Liver (tissue), 3 donors: ENCODE measurements at regions not wholly inside any gene's neighbourhood (a gene's known extent, or its start where the extent isn't known, plus 50 kb on each side); places are given as distances from the start of the nearest gene placed in this dataset.
"Not testable (repeated sequence)": the region's sequence is repeated elsewhere in the genome, so short reads cannot be mapped to it uniquely, and the experiment has no call there.

ENCODE experiments used
- ATF3 ChIP-seq: IDR thresholded peaks from 2 replicates; pipeline ENCODE4 v1.6.1; 2016; ENCODE audit warnings: antibody characterized with exemption
- CTCF ChIP-seq: fragments of 150-350 bp; IDR thresholded peaks from 2 replicates; pipeline ENCODE4 v1.5.1; 2017; ENCODE audit warnings: improper control_type of control experiment, low read depth, low read length; ENCODE audit not compliant: missing input control
- GABPA ChIP-seq, 2 donors: IDR thresholded peaks in 1 of 2; conservative IDR thresholded peaks in 1 of 2; 2 replicates each; pipeline ENCODE4 v1.6.1; 2016; ENCODE audit warnings: antibody characterized with exemption in 2 of 2, mild to moderate bottlenecking in 1 of 2, moderate library complexity in 1 of 2
- JUND ChIP-seq, 2 donors: IDR thresholded peaks; 2 replicates each; pipeline ENCODE4 v1.6.1; 2016; ENCODE audit warnings: antibody characterized with exemption in 2 of 2
- MAX ChIP-seq: IDR thresholded peaks from 2 replicates; pipeline ENCODE4 v1.6.1; 2016; ENCODE audit warnings: antibody characterized with exemption
- RAD21 ChIP-seq, 2 donors: IDR thresholded peaks; 2 replicates each; pipeline ENCODE4 v1.6.1; 2016; ENCODE audit warnings: antibody characterized with exemption in 2 of 2, mild to moderate bottlenecking in 2 of 2
- REST ChIP-seq: IDR thresholded peaks from 2 replicates; pipeline ENCODE4 v1.6.1; 2016; ENCODE audit warnings: antibody characterized with exemption, mild to moderate bottlenecking
- ZBTB33 ChIP-seq: IDR thresholded peaks from 2 replicates; pipeline ENCODE4 v1.6.1; 2016; ENCODE audit warnings: antibody characterized with exemption
- donor health status: healthy.
- donor health status: healthy.

GRCh38 chr4:150016621-150017020 is 61.6 kb upstream of the DCLK2 start:
- not testable (repeated sequence) for TF ChIP-seq MAX; CTCF; ZBTB33; RAD21 (IDR thresholded peaks at IDR 0.05); ATF3; REST; JUND (IDR thresholded peaks at IDR 0.05); GABPA (IDR thresholded peaks at IDR 0.05 in 1 of 2, conservative IDR thresholded peaks at IDR 0.05 in 1 of 2)
